Cardiac muscle cell (in vitro differentiated cells and primary cell): ENCODE measurements at regions not wholly inside any gene's neighbourhood (a gene's known extent, or its start where the extent isn't known, plus 50 kb on each side); places are given as distances from the start of the nearest gene placed in this dataset.

Experiments used
- DNase-seq, 2 donors: peaks; one replicate each; pipeline versions ENCODE4 v3.0.0 to v3.0.0-alpha.2; 2010 to 2017; ENCODE audit warnings: low read depth in 1 of 2, low spot score in 1 of 2
- H3K27ac ChIP-seq: fragments of 200-600 bp; sonication (generic); 2 replicates; pipeline ENCODE4 v1.5.1; 2016
- H3K27me3 ChIP-seq: fragments of 200-600 bp; sonication (generic); 2 replicates; pipeline ENCODE4 v1.6.0; 2016; ENCODE audit warnings: control low read depth
- H3K36me3 ChIP-seq: fragments of 200-600 bp; sonication (generic); 2 replicates; pipeline ENCODE4 v1.5.1; 2016; ENCODE audit warnings: control low read depth
- H3K4me1 ChIP-seq: fragments of 200-600 bp; sonication (generic); 2 replicates; pipeline ENCODE4 v1.8.1; 2017; ENCODE audit warnings: low read depth, mild to moderate bottlenecking, mixed run types
- H3K4me3 ChIP-seq: fragments of 200-600 bp; sonication (generic); 2 replicates; pipeline ENCODE4 v1.5.1; 2016; ENCODE audit warnings: mild to moderate bottlenecking
- H3K9me3 ChIP-seq: fragments of 200-600 bp; sonication (generic); 2 replicates; pipeline ENCODE4 v1.5.1; 2017; ENCODE audit warnings: low read depth, mild to moderate bottlenecking, control low read depth
- CTCF ChIP-seq: IDR thresholded peaks from 2 replicates; pipeline ENCODE4 v1.5.1; 2012; ENCODE audit warnings: low read depth, mild to moderate bottlenecking, low read length

DNA sequence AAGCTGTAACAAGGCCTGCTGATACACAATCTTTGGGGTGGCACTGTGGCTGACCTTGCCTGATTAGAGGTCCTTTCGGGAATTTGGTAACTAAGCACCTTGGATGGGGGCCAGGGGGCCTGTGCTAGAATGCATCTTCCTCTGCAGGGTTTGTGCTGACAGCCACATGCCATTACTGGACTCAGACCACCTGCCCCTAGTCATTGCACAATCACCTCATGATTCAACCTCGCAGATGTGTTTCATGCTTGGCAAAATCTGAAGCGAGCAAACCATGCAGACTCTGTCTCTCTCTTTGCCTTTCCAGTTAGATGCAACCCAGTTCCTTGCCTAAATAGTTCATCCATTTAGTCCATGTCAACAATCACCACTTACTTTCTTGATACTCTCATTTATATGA is 96.5 kb upstream of the ERCC6L2 start:
- H3K4me3 ChIP-seq, result no peak overlapping the region
- no peaks in the 10 kb centered on the region for H3K9me3 ChIP-seq
- TF ChIP-seq CTCF, result no peak
- DNase-seq, result peak in 1 of 2 donors; percentile 88
- H3K27ac ChIP-seq, result no peak overlapping the region
- peaks cover 14% of the 10 kb centered on the region for H3K4me1 ChIP-seq
- H3K36me3 ChIP-seq, result no peaks in the 10 kb centered on the region
- no peaks in the 10 kb centered on the region for H3K27me3 ChIP-seq

GRCh38 chr9:95777136-95777535 is 98.4 kb upstream of the ERCC6L2 start:
- Histone ChIP-seq H3K27ac (peak overlapping the region; percentile 57), H3K36me3 (no peaks in the 10 kb centered on the region), H3K4me3 (no peak overlapping the region), H3K27me3 (no peaks in the 10 kb centered on the region), H3K4me1 (peaks cover 14% of the 10 kb centered on the region), H3K9me3 (no peaks in the 10 kb centered on the region)
- no peak for TF ChIP-seq CTCF
- DNase-seq, result no peak

GRCh38 chr9:95776176-95776575 is 99.3 kb upstream of the ERCC6L2 start:
- Histone ChIP-seq H3K36me3 (no peaks in the 10 kb centered on the region), H3K27ac (no peak overlapping the region), H3K9me3 (no peaks in the 10 kb centered on the region), H3K27me3 (no peaks in the 10 kb centered on the region), H3K4me3 (no peak overlapping the region), H3K4me1 (peaks cover 20% of the 10 kb centered on the region)
- TF ChIP-seq CTCF, result no peak
- no peak for DNase-seq

DNA sequence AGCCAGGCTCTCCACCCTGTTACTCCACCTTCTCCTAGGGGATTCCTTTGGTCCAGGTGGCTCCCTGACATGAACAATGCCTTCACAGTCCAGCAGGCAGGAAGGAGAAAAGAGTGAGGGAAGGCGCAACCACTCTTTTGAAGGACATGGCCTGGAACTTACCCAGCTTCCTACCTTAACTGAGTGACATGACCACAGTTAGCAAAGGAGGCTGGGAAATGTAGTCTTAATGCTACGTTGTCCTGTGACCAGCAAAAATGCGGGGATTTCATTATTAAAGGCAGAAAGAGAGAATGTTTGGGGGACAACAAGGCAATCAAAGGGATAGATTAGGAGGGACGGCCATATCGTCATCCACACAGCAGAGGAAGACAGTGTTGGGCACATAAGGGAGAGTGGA is 100.3 kb upstream of the ERCC6L2 start:
- Histone ChIP-seq H3K4me1 (peaks cover 29% of the 10 kb centered on the region), H3K9me3 (no peaks in the 10 kb centered on the region), H3K4me3 (no peak overlapping the region), H3K36me3 (no peaks in the 10 kb centered on the region), H3K27me3 (no peaks in the 10 kb centered on the region), H3K27ac (no peak overlapping the region)
- no peak for TF ChIP-seq CTCF
- DNase-seq, result no peak

DNA sequence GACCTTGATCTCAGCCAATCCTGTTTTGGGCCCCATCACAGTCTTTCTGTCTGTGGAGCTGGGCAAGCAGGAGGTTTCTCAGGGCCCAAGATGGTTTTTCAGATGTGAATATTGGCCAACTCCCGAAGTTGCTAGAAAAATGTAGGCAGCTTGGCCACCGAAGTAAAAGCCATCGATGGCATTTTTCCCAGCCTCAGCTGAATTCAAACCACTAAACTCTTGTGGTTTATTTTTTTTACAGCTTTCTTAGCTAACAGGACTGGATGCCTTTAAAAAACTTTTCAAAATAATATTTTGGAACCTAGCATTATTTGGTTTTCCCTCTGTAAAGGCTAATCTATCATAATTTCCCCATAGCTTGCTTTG is 102.5 kb upstream of the ERCC6L2 start:
- Histone ChIP-seq H3K9me3 (no peaks in the 10 kb centered on the region), H3K4me3 (no peak overlapping the region), H3K27me3 (no peaks in the 10 kb centered on the region), H3K36me3 (no peaks in the 10 kb centered on the region), H3K27ac (no peak overlapping the region), H3K4me1 (peaks cover 32% of the 10 kb centered on the region)
- TF ChIP-seq CTCF, result no peak
- DNase-seq, result peak in 1 of 2 donors; percentile 80
